ENCODE measurements at regions not wholly inside any gene's neighbourhood (a gene's known extent, or its start where the extent isn't known, plus 50 kb on each side); places are given as distances from the start of the nearest gene placed in this dataset.
A peak's percentile ranks its signal among the peaks of the same experiment; 100 is the strongest.
"Not testable (repeated sequence)": the region's sequence is repeated elsewhere in the genome, so short reads cannot be mapped to it uniquely, and the experiment has no call there.

DNA sequence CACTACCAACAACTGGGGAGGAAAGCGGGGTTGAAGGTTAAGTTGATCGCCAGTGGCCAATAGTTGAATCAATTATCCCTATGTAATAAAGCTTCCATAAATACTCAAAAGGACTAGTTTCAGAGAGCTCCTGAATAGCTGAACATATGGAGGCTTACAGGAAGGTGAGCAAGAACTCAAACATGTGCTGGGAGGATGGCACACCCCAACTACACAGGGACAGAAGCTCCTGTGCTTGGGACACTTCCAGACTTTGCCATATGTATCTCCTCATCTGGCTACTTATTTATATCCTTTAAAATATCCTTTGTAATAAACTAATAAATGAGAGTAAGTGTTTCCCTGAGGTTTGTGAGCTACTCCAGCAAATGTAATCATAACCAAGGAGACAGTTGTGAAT, 115.7 kb downstream of the HNMT start:
- TF ChIP-seq, protein P1, sequence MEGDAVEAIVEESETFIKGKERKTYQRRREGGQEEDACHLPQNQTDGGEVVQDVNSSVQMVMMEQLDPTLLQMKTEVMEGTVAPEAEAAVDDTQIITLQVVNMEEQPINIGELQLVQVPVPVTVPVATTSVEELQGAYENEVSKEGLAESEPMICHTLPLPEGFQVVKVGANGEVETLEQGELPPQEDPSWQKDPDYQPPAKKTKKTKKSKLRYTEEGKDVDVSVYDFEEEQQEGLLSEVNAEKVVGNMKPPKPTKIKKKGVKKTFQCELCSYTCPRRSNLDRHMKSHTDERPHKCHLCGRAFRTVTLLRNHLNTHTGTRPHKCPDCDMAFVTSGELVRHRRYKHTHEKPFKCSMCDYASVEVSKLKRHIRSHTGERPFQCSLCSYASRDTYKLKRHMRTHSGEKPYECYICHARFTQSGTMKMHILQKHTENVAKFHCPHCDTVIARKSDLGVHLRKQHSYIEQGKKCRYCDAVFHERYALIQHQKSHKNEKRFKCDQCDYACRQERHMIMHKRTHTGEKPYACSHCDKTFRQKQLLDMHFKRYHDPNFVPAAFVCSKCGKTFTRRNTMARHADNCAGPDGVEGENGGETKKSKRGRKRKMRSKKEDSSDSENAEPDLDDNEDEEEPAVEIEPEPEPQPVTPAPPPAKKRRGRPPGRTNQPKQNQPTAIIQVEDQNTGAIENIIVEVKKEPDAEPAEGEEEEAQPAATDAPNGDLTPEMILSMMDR (IDR thresholded peaks at IDR 0.05; ENCODE audit: unreplicated experiment), result no peak
- no peak overlapping the region for H3K27ac Mint-ChIP-seq
- H3K4me3 Mint-ChIP-seq, result no peak overlapping the region
- H3K9me3 Mint-ChIP-seq, result peaks cover 5% of the 10 kb centered on the region
- peaks cover 2% of the 10 kb centered on the region for H3K4me1 Mint-ChIP-seq
- no peaks in the 10 kb centered on the region for H3K36me3 Mint-ChIP-seq
- no peaks in the 10 kb centered on the region for H3K27me3 Mint-ChIP-seq (ENCODE audit: low read depth)
- no peak for DNase-seq (ENCODE audit: low spot score in 2 of 2, unreplicated experiment in 2 of 2)

DNA sequence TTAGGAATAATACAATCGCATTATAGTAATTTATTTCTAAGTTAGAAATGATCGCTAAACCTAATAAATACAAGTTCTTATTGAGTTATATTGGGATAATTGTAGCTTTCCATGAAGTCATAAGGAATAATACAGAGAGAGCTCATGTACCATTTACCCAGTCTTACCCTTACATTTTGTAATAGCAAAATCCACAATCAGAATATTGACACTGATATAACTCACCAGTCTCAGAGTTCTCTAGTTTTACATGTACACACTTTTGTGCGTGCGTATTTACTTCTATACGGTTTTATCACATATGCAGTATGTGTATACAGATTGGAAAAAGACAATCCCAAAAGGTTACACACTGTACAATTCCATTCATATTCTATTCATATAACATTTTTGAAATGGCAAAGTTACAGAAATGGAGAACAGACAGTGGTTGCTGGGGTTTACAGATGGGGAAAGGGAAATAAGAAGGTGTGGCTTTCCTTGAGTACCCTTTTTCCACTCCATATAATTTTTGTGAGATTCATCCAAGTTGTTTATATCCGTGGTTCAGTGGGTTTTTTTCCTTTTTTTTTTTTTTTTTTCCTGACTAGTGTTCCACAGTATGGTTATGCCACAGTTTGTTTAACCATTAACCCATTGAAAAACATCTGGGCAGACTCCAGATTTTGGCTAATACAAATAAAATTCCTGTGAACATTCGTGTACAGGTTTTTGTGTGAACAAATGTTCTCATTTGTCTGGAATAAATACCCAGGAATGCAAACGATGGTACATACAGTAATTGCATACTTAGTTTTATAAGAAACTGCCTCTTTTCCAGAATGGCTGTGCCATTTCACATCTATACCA, 117.2 kb downstream of the HNMT start:
- no peak overlapping the region for H3K27ac Mint-ChIP-seq
- H3K36me3 Mint-ChIP-seq, result no peaks in the 10 kb centered on the region
- DNase-seq (ENCODE audit: low spot score in 2 of 2, unreplicated experiment in 2 of 2), result no peak
- no peak overlapping the region for H3K4me3 Mint-ChIP-seq
- TF ChIP-seq, protein P1 (IDR thresholded peaks at IDR 0.05; ENCODE audit: unreplicated experiment), result no peak
- no peaks in the 10 kb centered on the region for H3K27me3 Mint-ChIP-seq (ENCODE audit: low read depth)
- H3K4me1 Mint-ChIP-seq, result peaks cover 11% of the 10 kb centered on the region
- H3K9me3 Mint-ChIP-seq, result peaks cover 1% of the 10 kb centered on the region

DNA sequence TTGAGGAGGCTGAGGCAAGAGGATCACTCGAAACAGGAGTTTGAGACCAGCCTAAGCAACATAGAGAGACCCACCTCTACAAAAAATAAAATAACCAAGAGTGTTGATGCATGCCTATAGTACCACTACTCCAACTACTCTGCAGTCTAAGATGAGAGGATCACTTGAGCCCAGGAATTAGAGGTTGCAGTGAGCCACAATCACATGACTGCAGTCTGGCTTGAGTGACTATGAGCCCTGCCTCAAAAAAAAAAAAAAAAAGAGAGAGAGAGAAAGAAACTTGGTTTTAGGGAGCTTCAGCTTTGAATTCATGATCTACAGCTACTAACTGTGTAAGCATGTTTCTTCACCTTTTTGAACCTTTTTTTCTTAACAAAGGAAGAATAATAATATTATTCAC, 119.9 kb downstream of the HNMT start:
- Mint-ChIP-seq H3K27ac (no peak overlapping the region), H3K36me3 (no peaks in the 10 kb centered on the region), H3K4me1 (peaks cover 34% of the 10 kb centered on the region), H3K9me3 (no peaks in the 10 kb centered on the region), H3K27me3 (ENCODE audit: low read depth) (no peaks in the 10 kb centered on the region), H3K4me3 (no peak overlapping the region)
- TF ChIP-seq, protein P1 (IDR thresholded peaks at IDR 0.05; ENCODE audit: unreplicated experiment), result no peak
- DNase-seq (ENCODE audit: low spot score in 2 of 2, unreplicated experiment in 2 of 2), result no peak

DNA sequence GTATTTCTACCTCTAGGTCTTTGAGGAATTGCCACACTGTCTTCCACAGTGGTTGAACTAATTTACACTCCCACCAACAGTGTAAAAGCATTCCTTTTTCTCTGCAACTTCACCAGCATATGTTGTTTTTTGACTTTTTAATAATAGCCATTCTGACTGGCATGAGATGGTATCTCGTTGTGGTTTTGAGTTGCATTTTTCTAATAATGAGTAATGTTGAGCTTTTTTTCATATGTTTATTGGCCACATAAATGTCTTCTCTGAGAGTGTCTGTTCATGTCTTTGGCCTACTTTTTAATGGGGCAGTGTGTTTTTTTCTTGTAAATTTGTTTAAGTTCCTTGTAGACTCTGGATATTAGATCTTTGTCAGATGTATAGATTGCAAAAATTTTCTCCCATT, 121.2 kb downstream of the HNMT start:
- not testable (repeated sequence) for DNase-seq (ENCODE audit: low spot score in 2 of 2, unreplicated experiment in 2 of 2)

DNA sequence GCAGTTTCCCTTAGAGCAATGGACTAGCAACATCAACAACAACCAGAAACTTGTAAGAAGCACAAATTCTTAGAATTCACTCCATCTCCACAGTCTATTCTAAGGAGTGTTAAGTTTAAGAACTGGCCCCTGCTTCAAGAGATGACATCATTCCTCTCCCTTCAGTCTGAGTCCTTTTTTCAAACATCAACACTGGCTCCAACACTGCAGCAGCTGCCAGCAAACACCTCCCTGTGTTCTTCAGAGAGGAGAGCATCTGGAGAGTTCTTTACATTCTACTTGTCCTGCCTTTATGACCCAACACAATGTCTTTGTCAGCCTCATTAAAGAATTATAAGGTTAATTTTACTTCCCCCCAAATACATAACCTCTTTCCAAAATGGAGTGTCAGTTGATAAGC, 122.3 kb downstream of the HNMT start:
- H3K27me3 Mint-ChIP-seq (ENCODE audit: low read depth), result no peaks in the 10 kb centered on the region
- H3K36me3 Mint-ChIP-seq, result no peaks in the 10 kb centered on the region
- DNase-seq (ENCODE audit: low spot score in 2 of 2, unreplicated experiment in 2 of 2), result no peak
- H3K27ac Mint-ChIP-seq, result peak overlapping the region; percentile 44
- H3K4me1 Mint-ChIP-seq, result peaks cover 37% of the 10 kb centered on the region
- TF ChIP-seq, protein P1 (IDR thresholded peaks at IDR 0.05; ENCODE audit: unreplicated experiment), result no peak
- H3K9me3 Mint-ChIP-seq, result peaks cover 3% of the 10 kb centered on the region
- H3K4me3 Mint-ChIP-seq, result no peak overlapping the region

More for the DNA sequence above, 121.2 kb downstream of the HNMT start:
- H3K36me3 Mint-ChIP-seq; H3K9me3 Mint-ChIP-seq; H3K27me3 Mint-ChIP-seq (ENCODE audit: low read depth); H3K27ac Mint-ChIP-seq; H3K4me3 Mint-ChIP-seq: not testable (repeated sequence)
- peaks cover 37% of the 10 kb centered on the region for H3K4me1 Mint-ChIP-seq

GRCh38 chr2:138087751-138088593, 123.7 kb downstream of the HNMT start:
- TF ChIP-seq, protein P1 (IDR thresholded peaks at IDR 0.05; ENCODE audit: unreplicated experiment), result no peak
- H3K4me3 Mint-ChIP-seq, result peak overlapping the region; percentile 16
- no peak overlapping the region for H3K27ac Mint-ChIP-seq
- peaks cover 37% of the 10 kb centered on the region for H3K4me1 Mint-ChIP-seq
- H3K36me3 Mint-ChIP-seq, result no peaks in the 10 kb centered on the region
- H3K27me3 Mint-ChIP-seq (ENCODE audit: low read depth), result no peaks in the 10 kb centered on the region
- H3K9me3 Mint-ChIP-seq, result peaks cover 3% of the 10 kb centered on the region
- DNase-seq (ENCODE audit: low spot score in 2 of 2, unreplicated experiment in 2 of 2), result no peak
